B cell (primary cell): ENCODE measurements at regions not wholly inside any gene's neighbourhood (a gene's known extent, or its start where the extent isn't known, plus 50 kb on each side); places are given as distances from the start of the nearest gene placed in this dataset.

Experiments
- EZH2 ChIP-seq: IDR thresholded peaks from 2 replicates; pipeline ENCODE4 v1.6.1; 2012; ENCODE audit warnings: borderline replicate concordance, low read depth, mild to moderate bottlenecking, moderate library complexity, low read length; ENCODE audit not compliant: insufficient read depth, poor library complexity, severe bottlenecking
- TF ChIP-seq, protein P1 (sequence below): fragments of 200-600 bp; IDR thresholded peaks from one replicate; pipeline ENCODE4 v1.8.0; 2022; ENCODE audit warnings: antibody characterized with exemption, mild to moderate bottlenecking

DNA sequence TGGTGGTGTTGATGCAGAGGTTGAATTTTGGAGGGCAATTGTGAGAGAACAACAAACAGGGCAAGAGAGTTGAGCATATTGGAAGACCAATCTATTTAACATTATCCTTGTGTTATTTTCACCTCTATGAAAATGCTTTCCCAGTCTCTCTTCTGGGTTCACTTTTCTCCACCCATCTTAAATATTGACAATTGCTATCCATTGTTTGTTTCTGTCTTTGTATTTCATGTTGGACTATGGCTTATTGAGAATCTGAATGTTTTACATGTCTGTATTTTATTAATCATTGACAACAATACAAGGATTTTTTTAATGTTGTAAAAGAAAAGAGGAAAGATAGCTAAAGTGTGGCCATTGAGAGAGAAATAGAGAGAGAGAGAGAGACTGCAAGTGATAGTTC, 1121.5 kb downstream of the BRINP3 start:
- TF ChIP-seq, protein P1, sequence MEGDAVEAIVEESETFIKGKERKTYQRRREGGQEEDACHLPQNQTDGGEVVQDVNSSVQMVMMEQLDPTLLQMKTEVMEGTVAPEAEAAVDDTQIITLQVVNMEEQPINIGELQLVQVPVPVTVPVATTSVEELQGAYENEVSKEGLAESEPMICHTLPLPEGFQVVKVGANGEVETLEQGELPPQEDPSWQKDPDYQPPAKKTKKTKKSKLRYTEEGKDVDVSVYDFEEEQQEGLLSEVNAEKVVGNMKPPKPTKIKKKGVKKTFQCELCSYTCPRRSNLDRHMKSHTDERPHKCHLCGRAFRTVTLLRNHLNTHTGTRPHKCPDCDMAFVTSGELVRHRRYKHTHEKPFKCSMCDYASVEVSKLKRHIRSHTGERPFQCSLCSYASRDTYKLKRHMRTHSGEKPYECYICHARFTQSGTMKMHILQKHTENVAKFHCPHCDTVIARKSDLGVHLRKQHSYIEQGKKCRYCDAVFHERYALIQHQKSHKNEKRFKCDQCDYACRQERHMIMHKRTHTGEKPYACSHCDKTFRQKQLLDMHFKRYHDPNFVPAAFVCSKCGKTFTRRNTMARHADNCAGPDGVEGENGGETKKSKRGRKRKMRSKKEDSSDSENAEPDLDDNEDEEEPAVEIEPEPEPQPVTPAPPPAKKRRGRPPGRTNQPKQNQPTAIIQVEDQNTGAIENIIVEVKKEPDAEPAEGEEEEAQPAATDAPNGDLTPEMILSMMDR, result no peak
- no peak for TF ChIP-seq EZH2
